ENCODE measurements at regions not wholly inside any gene's neighbourhood (a gene's known extent, or its start where the extent isn't known, plus 50 kb on each side); places are given as distances from the start of the nearest gene placed in this dataset.

GRCh38 chr10:37667736-37668135, 189.7 kb downstream of the ZNF248 start:
- ChIA-PET POLR2A (no interaction called here), CTCF (no interaction called here), SMC1A (ENCODE audit: uncharacterized antibody, unreplicated experiment) (no interaction called here), RAD21 (ENCODE audit: unreplicated experiment) (no interaction called here)
- BruUV-seq (replicated peaks) = no TSS peak
- TF ChIP-seq KLF5 (IDR thresholded peaks at IDR 0.05; ENCODE audit: partially characterized antibody) = no peak
- TF ChIP-seq KAT2A (conservative IDR thresholded peaks at IDR 0.05; ENCODE audit: control insufficient read depth, low read depth, low read length) = no peak
- no peak for TF ChIP-seq EGR1 (IDR thresholded peaks at IDR 0.05; ENCODE audit: borderline replicate concordance in 1 of 2, low read depth in 2 of 2, low read length in 2 of 2)
- TF ChIP-seq STAT3 (IDR thresholded peaks at IDR 0.05; ENCODE audit: low read depth, low read length) = no peak
- no peak for TF ChIP-seq TCF12 (IDR thresholded peaks at IDR 0.05; ENCODE audit: low read depth, low read length)
- no peak for TF ChIP-seq HDAC6 (IDR thresholded peaks at IDR 0.05; ENCODE audit: unreplicated experiment)
- TF ChIP-seq CREM (IDR thresholded peaks at IDR 0.05; ENCODE audit: low read depth) = no peak
- TF ChIP-seq RAD51 (IDR thresholded peaks at IDR 0.05) = no peak
- TF ChIP-seq POLR2AphosphoS2 (IDR thresholded peaks at IDR 0.05; ENCODE audit: low read depth, low read length) = no peak
- no peak for TF ChIP-seq YBX1 (IDR thresholded peaks at IDR 0.05)
- TF ChIP-seq CHD1 (IDR thresholded peaks at IDR 0.05; ENCODE audit: low read depth, low read length) = no peak
- TF ChIP-seq TAF1 (IDR thresholded peaks at IDR 0.05; ENCODE audit: borderline replicate concordance, low read depth, low read length) = no peak
- TF ChIP-seq ELK1 (IDR thresholded peaks at IDR 0.05; ENCODE audit: low read depth, low read length) = no peak
- TF ChIP-seq NRF1 (conservative IDR thresholded peaks at IDR 0.05; ENCODE audit: low read depth, low read length) = no peak
- no peak for TF ChIP-seq ZBTB33 (IDR thresholded peaks at IDR 0.05)
- TF ChIP-seq CHD2 (IDR thresholded peaks at IDR 0.05; ENCODE audit: borderline replicate concordance, low read depth, low read length) = no peak
- TF ChIP-seq EP300 (IDR thresholded peaks at IDR 0.05; ENCODE audit: borderline replicate concordance in 1 of 2, control insufficient read depth in 1 of 2, low read depth in 2 of 2, low read length in 2 of 2) = no peak
- no peak for TF ChIP-seq IKZF2 (IDR thresholded peaks at IDR 0.05)
- Histone ChIP-seq H3K79me2 (ENCODE audit: control insufficient read depth, insufficient read depth, low read length) (no peaks in the 10 kb centered on the region), H4K20me1 (ENCODE audit: control insufficient read depth, insufficient read depth) (no peaks in the 10 kb centered on the region), H3K27me3 (replicated peaks in 1 of 2; ENCODE audit: control insufficient read depth in 2 of 2, insufficient read depth in 2 of 2, low read length in 1 of 2) (no peaks in the 10 kb centered on the region), H3K9me3 (replicated peaks; ENCODE audit: control insufficient read depth, insufficient read depth, low read length) (no peaks in the 10 kb centered on the region), H3K36me3 (ENCODE audit: control insufficient read depth in 2 of 2, insufficient read depth in 2 of 2, low read length in 1 of 2) (no peaks in the 10 kb centered on the region), H3K4me1 (ENCODE audit: control insufficient read depth, insufficient read depth, low read length) (no peaks in the 10 kb centered on the region), H3K4me2 (ENCODE audit: control insufficient read depth, insufficient read depth) (no peak overlapping the region), H2AFZ (ENCODE audit: control insufficient read depth, low read depth, low read length) (no peak overlapping the region), H3K27ac (ENCODE audit: control insufficient read depth, insufficient read depth) (no peak overlapping the region), H3K4me3 (no peak overlapping the region), H3K9ac (ENCODE audit: control insufficient read depth, insufficient read depth, low read length) (no peak overlapping the region)
- FAIRE-seq (no peak), DNase-seq (ENCODE audit: low read depth, low spot score) (no peak), ATAC-seq (no peak)
- intact Hi-C loops (cut with micrococcal nuclease; ENCODE audit: unreplicated experiment) = no loop called here
- in situ Hi-C loops (cut with MboI) = no loop called here

Data from GM12878 (cell line).